Activated T-helper 17 cell treated with anti-CD3 and anti-CD28 coated beads, Interleukin-2, amount 50 U/mL, for 72 hours (primary cell): ENCODE measurements at regions not wholly inside any gene's neighbourhood (a gene's known extent, or its start where the extent isn't known, plus 50 kb on each side); places are given as distances from the start of the nearest gene placed in this dataset.

Experiments used
- ATAC-seq: fragments of 150-1000 bp; cut with Tn5 transposase; replicated peaks from 2 replicates; pipeline ENCODE4 v1.10.0; 2021; ENCODE audit warnings: mild to moderate bottlenecking, moderate library complexity
- H3K27ac Mint-ChIP-seq: one replicate; pipeline ENCODE4 v1.8.0; 2022; ENCODE audit warnings: mixed read lengths
- H3K27me3 Mint-ChIP-seq: one replicate; pipeline ENCODE4 v1.8.0; 2022; ENCODE audit warnings: mixed read lengths
- H3K36me3 Mint-ChIP-seq: one replicate; pipeline ENCODE4 v1.8.0; 2022; ENCODE audit warnings: low read depth, mild to moderate bottlenecking, mixed read lengths
- H3K4me1 Mint-ChIP-seq: one replicate; pipeline ENCODE4 v1.8.0; 2022; ENCODE audit warnings: mixed read lengths
- H3K4me3 Mint-ChIP-seq: one replicate; pipeline ENCODE4 v1.8.0; 2022; ENCODE audit warnings: mild to moderate bottlenecking, mixed read lengths
- H3K9me3 Mint-ChIP-seq: one replicate; pipeline ENCODE4 v1.8.0; 2022; ENCODE audit warnings: mixed read lengths

- Mint-ChIP-seq H3K9me3 (no peaks in the 10 kb centered on the region), H3K4me1 (peaks cover 18% of the 10 kb centered on the region), H3K36me3 (no peaks in the 10 kb centered on the region), H3K4me3 (peak overlapping the region; percentile 64), H3K27ac (peak overlapping the region; percentile 74), H3K27me3 (no peaks in the 10 kb centered on the region)
- peak; percentile 84 for ATAC-seq
Measured at GRCh38 chr3:106184540-106185457, 316.0 kb upstream of the CBLB start.

- H3K9me3 Mint-ChIP-seq: no peaks in the 10 kb centered on the region
- peak overlapping the region; percentile 64 for H3K4me3 Mint-ChIP-seq
- peak; percentile 66 for ATAC-seq
- no peaks in the 10 kb centered on the region for H3K36me3 Mint-ChIP-seq
- no peaks in the 10 kb centered on the region for H3K27me3 Mint-ChIP-seq
- H3K27ac Mint-ChIP-seq: peak overlapping the region; percentile 74
- peaks cover 18% of the 10 kb centered on the region for H3K4me1 Mint-ChIP-seq
Measured at GRCh38 chr3:106185949-106186348, 317.1 kb upstream of the CBLB start.

DNA sequence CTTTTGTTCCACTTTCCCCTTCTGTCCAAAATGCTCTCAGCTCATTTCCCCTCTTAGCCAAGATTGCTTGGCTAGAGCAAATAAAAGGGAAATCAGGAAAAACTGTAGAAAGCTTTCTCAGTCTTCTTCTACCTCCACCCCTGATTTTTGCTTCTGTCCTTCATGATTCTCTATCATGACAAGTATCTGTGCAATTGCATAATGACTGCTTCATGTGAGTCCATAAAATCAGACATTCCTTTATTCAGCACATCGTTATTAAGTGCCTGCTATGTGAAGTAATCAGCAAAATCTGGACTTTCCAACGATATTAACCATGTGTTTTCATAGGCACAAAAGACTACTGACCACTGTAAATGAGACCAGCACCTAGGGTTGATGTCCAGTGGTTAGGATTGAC is 321.5 kb upstream of the CBLB start:
- Mint-ChIP-seq H3K9me3 (peaks cover 6% of the 10 kb centered on the region), H3K27ac (no peak overlapping the region), H3K27me3 (no peaks in the 10 kb centered on the region), H3K4me1 (peaks cover 8% of the 10 kb centered on the region), H3K4me3 (no peak overlapping the region), H3K36me3 (no peaks in the 10 kb centered on the region)
- no peak for ATAC-seq

DNA sequence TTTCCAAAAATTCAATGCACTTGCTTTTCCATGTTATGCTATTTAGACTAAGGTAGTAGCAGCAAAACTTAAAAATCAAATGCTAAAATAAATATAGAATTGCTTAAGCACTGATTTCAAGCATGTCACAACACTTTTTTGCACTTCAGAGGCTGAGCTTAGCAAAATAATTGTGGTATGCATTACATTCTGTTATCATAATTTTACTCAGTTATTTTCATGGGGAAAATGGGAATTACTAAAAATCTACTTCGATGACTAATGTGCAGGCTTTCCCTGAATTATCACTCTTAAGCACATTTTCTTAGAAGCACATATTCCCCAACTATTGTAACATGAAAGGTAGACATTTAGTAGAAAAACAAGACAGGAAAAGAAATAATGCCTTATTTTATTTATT is 322.4 kb upstream of the CBLB start:
- no peak overlapping the region for H3K27ac Mint-ChIP-seq
- ATAC-seq: no peak
- no peaks in the 10 kb centered on the region for H3K27me3 Mint-ChIP-seq
- H3K4me1 Mint-ChIP-seq: peaks cover 5% of the 10 kb centered on the region
- peaks cover 6% of the 10 kb centered on the region for H3K9me3 Mint-ChIP-seq
- no peak overlapping the region for H3K4me3 Mint-ChIP-seq
- no peaks in the 10 kb centered on the region for H3K36me3 Mint-ChIP-seq

DNA sequence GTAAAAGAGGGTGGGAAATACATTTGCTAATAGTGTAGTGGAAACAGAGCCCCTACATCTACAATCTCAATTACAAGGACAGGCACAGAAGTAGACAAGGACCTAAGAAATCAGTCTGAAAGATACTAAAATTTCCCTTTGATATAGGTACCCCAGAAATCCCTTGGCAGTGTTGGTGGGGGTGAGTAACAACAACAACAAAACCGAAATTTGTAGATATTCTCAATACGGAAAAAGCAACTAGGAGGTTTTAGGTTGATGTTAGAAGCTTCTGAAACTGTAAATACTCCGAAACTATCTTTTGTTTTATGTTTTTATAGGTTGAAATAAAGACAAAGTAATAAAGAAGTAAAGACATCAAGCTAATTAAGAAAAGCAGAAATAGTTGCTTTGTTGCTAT is 323.1 kb upstream of the CBLB start:
- H3K27me3 Mint-ChIP-seq: no peaks in the 10 kb centered on the region
- peaks cover 6% of the 10 kb centered on the region for H3K9me3 Mint-ChIP-seq
- ATAC-seq: peak; percentile 14
- H3K27ac Mint-ChIP-seq: no peak overlapping the region
- H3K4me1 Mint-ChIP-seq: peaks cover 5% of the 10 kb centered on the region
- H3K36me3 Mint-ChIP-seq: no peaks in the 10 kb centered on the region
- no peak overlapping the region for H3K4me3 Mint-ChIP-seq

GRCh38 chr3:106193876-106194275 is 325.1 kb upstream of the CBLB start:
- Mint-ChIP-seq H3K4me3 (peak overlapping the region; percentile 7), H3K27ac (no peak overlapping the region), H3K4me1 (peaks cover 15% of the 10 kb centered on the region), H3K9me3 (peaks cover 14% of the 10 kb centered on the region), H3K27me3 (no peaks in the 10 kb centered on the region), H3K36me3 (no peaks in the 10 kb centered on the region)
- peak; percentile 75 for ATAC-seq

DNA sequence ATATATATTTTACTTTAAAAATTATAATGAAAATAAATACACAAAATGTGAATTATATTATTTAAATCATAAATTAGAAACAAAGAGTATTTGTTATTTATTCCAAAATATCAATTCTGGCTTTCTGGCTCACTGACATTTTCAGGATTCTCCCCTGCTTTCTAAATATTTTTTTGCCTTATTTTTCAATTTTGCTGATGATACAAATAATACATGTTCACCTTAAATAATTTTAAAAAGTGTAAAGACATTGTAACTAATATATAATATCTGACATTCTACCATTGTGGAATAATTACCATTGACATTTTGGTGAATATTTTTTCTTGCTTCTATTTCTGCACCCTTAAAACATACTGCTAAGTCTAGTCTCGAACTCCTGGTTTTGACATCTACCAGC is 325.9 kb upstream of the CBLB start:
- ATAC-seq: no peak
- no peaks in the 10 kb centered on the region for H3K27me3 Mint-ChIP-seq
- H3K27ac Mint-ChIP-seq: no peak overlapping the region
- peaks cover 15% of the 10 kb centered on the region for H3K4me1 Mint-ChIP-seq
- no peak overlapping the region for H3K4me3 Mint-ChIP-seq
- peaks cover 14% of the 10 kb centered on the region for H3K9me3 Mint-ChIP-seq
- no peaks in the 10 kb centered on the region for H3K36me3 Mint-ChIP-seq

DNA sequence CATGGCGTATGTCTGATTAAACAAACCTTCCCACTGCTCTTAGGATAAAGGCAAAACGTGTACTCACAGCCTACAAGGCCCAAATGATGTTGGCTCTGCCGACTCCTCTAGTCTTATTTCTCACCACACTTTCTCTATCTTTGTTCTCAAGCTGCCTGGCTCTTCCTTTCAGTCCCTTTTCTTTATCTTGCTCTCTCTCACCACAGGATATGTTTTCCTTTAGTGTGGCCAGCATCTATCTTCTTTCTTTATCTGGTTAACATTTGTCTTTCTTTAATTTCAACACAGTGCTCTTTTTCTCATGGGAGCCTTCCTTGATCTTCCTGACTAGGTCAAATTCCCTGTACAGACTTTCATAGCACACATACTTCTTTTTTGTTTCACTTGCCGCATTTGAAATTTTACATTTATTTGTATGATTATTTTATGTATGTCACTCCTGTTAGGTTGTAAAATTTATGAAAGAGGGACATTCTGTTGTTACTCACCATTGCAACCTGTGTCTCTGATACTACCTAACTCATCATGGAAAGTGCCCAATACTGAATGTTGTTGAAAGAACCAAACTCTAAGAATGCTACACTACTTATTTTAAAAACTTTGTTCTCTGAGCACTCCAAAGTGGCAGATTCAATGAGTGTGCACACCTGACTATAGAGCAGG is 328.9 kb upstream of the CBLB start:
- H3K27ac Mint-ChIP-seq: no peak overlapping the region
- peak overlapping the region; percentile 12 for H3K4me3 Mint-ChIP-seq
- H3K9me3 Mint-ChIP-seq: peaks cover 18% of the 10 kb centered on the region
- H3K4me1 Mint-ChIP-seq: peaks cover 14% of the 10 kb centered on the region
- ATAC-seq: peak; percentile 29
- H3K27me3 Mint-ChIP-seq: no peaks in the 10 kb centered on the region
- H3K36me3 Mint-ChIP-seq: no peaks in the 10 kb centered on the region

DNA sequence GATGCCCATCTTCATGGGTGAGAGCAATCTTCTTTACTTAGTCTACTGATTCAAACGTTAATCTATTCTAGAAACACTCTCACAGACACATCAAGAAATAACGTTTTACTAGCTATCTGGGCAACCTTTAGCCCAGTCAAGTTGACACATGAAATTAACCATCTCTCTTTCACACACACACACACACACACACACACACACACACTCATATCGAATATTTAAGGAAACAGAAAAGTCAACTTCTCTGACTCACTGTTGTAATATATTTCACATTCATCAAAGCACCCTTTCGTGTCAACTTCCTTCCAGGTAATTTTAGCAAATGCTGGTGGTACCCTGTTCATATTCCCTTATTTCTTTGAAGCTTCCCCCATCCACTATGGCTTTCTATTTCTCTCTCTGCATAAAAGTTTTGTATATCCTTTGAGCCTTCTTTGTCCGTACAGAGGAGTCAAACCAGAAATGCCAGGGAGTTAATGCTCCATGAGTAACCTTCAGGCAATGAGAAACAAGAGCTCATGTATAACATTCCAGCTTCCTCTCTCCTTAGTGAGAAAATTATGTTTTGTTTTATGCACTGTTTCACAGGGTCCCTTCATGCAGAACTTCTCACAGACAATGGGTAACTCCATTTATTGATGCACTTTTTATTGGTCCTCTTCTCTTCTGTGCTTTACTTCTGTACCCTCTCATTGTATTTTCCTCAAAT is 335.5 kb upstream of the CBLB start:
- H3K9me3 Mint-ChIP-seq: peaks cover 7% of the 10 kb centered on the region
- peak overlapping the region; percentile 42 for H3K4me3 Mint-ChIP-seq
- peak; percentile 50 for ATAC-seq
- H3K27ac Mint-ChIP-seq: peak overlapping the region; percentile 73
- no peaks in the 10 kb centered on the region for H3K36me3 Mint-ChIP-seq
- peaks cover 28% of the 10 kb centered on the region for H3K4me1 Mint-ChIP-seq
- H3K27me3 Mint-ChIP-seq: no peaks in the 10 kb centered on the region

GRCh38 chr3:106206146-106206545 is 337.3 kb upstream of the CBLB start:
- no peaks in the 10 kb centered on the region for H3K27me3 Mint-ChIP-seq
- peak overlapping the region; percentile 78 for H3K27ac Mint-ChIP-seq
- peaks cover 38% of the 10 kb centered on the region for H3K4me1 Mint-ChIP-seq
- H3K9me3 Mint-ChIP-seq: peaks cover 7% of the 10 kb centered on the region
- no peaks in the 10 kb centered on the region for H3K36me3 Mint-ChIP-seq
- peak overlapping the region; percentile 63 for H3K4me3 Mint-ChIP-seq
- peak; percentile 66 for ATAC-seq

- H3K27ac Mint-ChIP-seq: peak overlapping the region; percentile 78
- H3K4me1 Mint-ChIP-seq: peaks cover 42% of the 10 kb centered on the region
- ATAC-seq: peak; percentile 69
- H3K27me3 Mint-ChIP-seq: no peaks in the 10 kb centered on the region
- no peaks in the 10 kb centered on the region for H3K36me3 Mint-ChIP-seq
- peaks cover 7% of the 10 kb centered on the region for H3K9me3 Mint-ChIP-seq
- peak overlapping the region; percentile 63 for H3K4me3 Mint-ChIP-seq
Measured at GRCh38 chr3:106206613-106207012, 337.8 kb upstream of the CBLB start.

- no peak for ATAC-seq
- H3K9me3 Mint-ChIP-seq: peaks cover 3% of the 10 kb centered on the region
- no peak overlapping the region for H3K27ac Mint-ChIP-seq
- H3K4me1 Mint-ChIP-seq: peaks cover 42% of the 10 kb centered on the region
- H3K36me3 Mint-ChIP-seq: no peaks in the 10 kb centered on the region
- no peaks in the 10 kb centered on the region for H3K27me3 Mint-ChIP-seq
- no peak overlapping the region for H3K4me3 Mint-ChIP-seq
Measured at GRCh38 chr3:106208251-106208650, 339.4 kb upstream of the CBLB start.

DNA sequence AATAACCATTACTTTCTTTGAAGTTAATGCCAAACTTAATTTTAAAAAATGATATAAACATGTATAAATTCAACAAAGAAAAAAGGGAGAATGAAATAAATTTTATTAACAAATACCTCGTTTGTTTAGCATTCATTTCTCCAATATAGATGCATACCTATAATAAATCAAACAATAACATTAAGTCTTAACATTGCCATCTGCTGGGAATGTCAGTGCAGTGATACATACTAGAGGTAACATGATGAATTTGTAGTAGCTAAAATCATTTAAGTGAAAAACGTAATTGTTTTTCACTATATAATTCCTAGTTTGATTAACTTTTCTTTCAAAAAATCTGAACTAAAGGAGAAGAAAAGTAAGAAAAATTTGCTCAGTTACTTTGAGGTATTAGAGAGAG is 340.2 kb upstream of the CBLB start:
- no peaks in the 10 kb centered on the region for H3K36me3 Mint-ChIP-seq
- ATAC-seq: no peak
- no peak overlapping the region for H3K4me3 Mint-ChIP-seq
- H3K27ac Mint-ChIP-seq: no peak overlapping the region
- H3K4me1 Mint-ChIP-seq: peaks cover 39% of the 10 kb centered on the region
- H3K27me3 Mint-ChIP-seq: no peaks in the 10 kb centered on the region
- H3K9me3 Mint-ChIP-seq: peaks cover under 1% of the 10 kb centered on the region

DNA sequence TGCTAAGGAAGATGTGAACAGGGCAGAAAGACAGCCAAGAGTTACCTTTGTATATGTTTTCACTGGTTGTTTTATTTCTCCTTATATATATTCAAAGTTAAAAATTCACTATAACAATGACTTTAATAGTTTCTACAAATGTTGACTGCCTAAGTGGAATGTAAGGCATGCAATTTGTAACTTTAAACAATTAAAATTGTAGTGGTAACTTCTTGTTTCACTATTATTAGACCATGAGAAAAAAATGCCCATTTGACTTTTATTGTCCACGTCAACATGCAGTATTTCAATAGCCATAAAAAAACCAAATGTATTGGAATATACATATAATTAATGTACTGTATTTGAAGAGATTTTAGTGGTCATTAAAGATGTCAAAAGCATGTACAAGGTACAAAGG is 340.7 kb upstream of the CBLB start:
- ATAC-seq: no peak
- H3K27ac Mint-ChIP-seq: no peak overlapping the region
- H3K36me3 Mint-ChIP-seq: no peaks in the 10 kb centered on the region
- peaks cover 38% of the 10 kb centered on the region for H3K4me1 Mint-ChIP-seq
- H3K9me3 Mint-ChIP-seq: no peaks in the 10 kb centered on the region
- H3K4me3 Mint-ChIP-seq: no peak overlapping the region
- H3K27me3 Mint-ChIP-seq: no peaks in the 10 kb centered on the region
